ENCODE measurements at regions not wholly inside any gene's neighbourhood (a gene's known extent, or its start where the extent isn't known, plus 50 kb on each side); places are given as distances from the start of the nearest gene placed in this dataset.

GRCh38 chr9:13568841-13569601 is 289.5 kb upstream of the MPDZ start:
- CTCF ChIA-PET = no interaction called here
- no peak for DNase-seq (ENCODE audit: low spot score)
- intact Hi-C loops (cut with micrococcal nuclease; ENCODE audit: unreplicated experiment) = no loop called here
- POLR2A ChIA-PET (ENCODE audit: low non-redundant PET) = no interaction called here
- BruUV-seq (replicated peaks) = no TSS peak
- Histone ChIP-seq H3K9me3 (ENCODE audit: low read depth, low read length, poor library complexity, severe bottlenecking) (no peaks in the 10 kb centered on the region), H3K27ac (ENCODE audit: low read depth, low read length, poor library complexity, severe bottlenecking) (no peak overlapping the region), H3K36me3 (ENCODE audit: insufficient read depth, low read length, poor library complexity, severe bottlenecking) (no peaks in the 10 kb centered on the region), H3K4me1 (ENCODE audit: insufficient read depth, low read length, poor library complexity, severe bottlenecking) (no peaks in the 10 kb centered on the region), H3K27me3 (replicated peaks; ENCODE audit: insufficient read depth, low read depth, low read length, poor library complexity) (peaks cover 3% of the 10 kb centered on the region), H3K4me3 (ENCODE audit: low read depth, low read length, poor library complexity, severe bottlenecking) (no peak overlapping the region)
- TF ChIP-seq CTCF (conservative IDR thresholded peaks at IDR 0.05; ENCODE audit: low read depth, low read length) (no peak), EZH2 (IDR thresholded peaks at IDR 0.05; ENCODE audit: borderline replicate concordance, low read depth, low read length, poor library complexity, severe bottlenecking) (no peak)

GRCh38 chr9:13568405-13568804 is 288.9 kb upstream of the MPDZ start:
- intact Hi-C loops (cut with micrococcal nuclease; ENCODE audit: unreplicated experiment) = no loop called here
- TF ChIP-seq CTCF (conservative IDR thresholded peaks at IDR 0.05; ENCODE audit: low read depth, low read length) (no peak), EZH2 (IDR thresholded peaks at IDR 0.05; ENCODE audit: borderline replicate concordance, low read depth, low read length, poor library complexity, severe bottlenecking) (no peak)
- H3K4me3 ChIP-seq (ENCODE audit: low read depth, low read length, poor library complexity, severe bottlenecking) = no peak overlapping the region
- BruUV-seq (replicated peaks) = no TSS peak
- peaks cover 3% of the 10 kb centered on the region for H3K27me3 ChIP-seq (replicated peaks; ENCODE audit: insufficient read depth, low read depth, low read length, poor library complexity)
- DNase-seq (ENCODE audit: low spot score) = no peak
- CTCF ChIA-PET = no interaction called here
- no peaks in the 10 kb centered on the region for H3K4me1 ChIP-seq (ENCODE audit: insufficient read depth, low read length, poor library complexity, severe bottlenecking)
- H3K9me3 ChIP-seq (ENCODE audit: low read depth, low read length, poor library complexity, severe bottlenecking) = no peaks in the 10 kb centered on the region
- H3K36me3 ChIP-seq (ENCODE audit: insufficient read depth, low read length, poor library complexity, severe bottlenecking) = no peaks in the 10 kb centered on the region
- POLR2A ChIA-PET (ENCODE audit: low non-redundant PET) = no interaction called here
- no peak overlapping the region for H3K27ac ChIP-seq (ENCODE audit: low read depth, low read length, poor library complexity, severe bottlenecking)

GRCh38 chr9:13567833-13568232 is 288.3 kb upstream of the MPDZ start:
- no peaks in the 10 kb centered on the region for H3K4me1 ChIP-seq (ENCODE audit: insufficient read depth, low read length, poor library complexity, severe bottlenecking)
- intact Hi-C loops (cut with micrococcal nuclease; ENCODE audit: unreplicated experiment) = no loop called here
- no peak for DNase-seq (ENCODE audit: low spot score)
- TF ChIP-seq CTCF (conservative IDR thresholded peaks at IDR 0.05; ENCODE audit: low read depth, low read length) (no peak), EZH2 (IDR thresholded peaks at IDR 0.05; ENCODE audit: borderline replicate concordance, low read depth, low read length, poor library complexity, severe bottlenecking) (no peak)
- ChIA-PET CTCF (no interaction called here), POLR2A (ENCODE audit: low non-redundant PET) (no interaction called here)
- no peaks in the 10 kb centered on the region for H3K36me3 ChIP-seq (ENCODE audit: insufficient read depth, low read length, poor library complexity, severe bottlenecking)
- no peak overlapping the region for H3K4me3 ChIP-seq (ENCODE audit: low read depth, low read length, poor library complexity, severe bottlenecking)
- H3K27ac ChIP-seq (ENCODE audit: low read depth, low read length, poor library complexity, severe bottlenecking) = no peak overlapping the region
- H3K9me3 ChIP-seq (ENCODE audit: low read depth, low read length, poor library complexity, severe bottlenecking) = no peaks in the 10 kb centered on the region
- H3K27me3 ChIP-seq (replicated peaks; ENCODE audit: insufficient read depth, low read depth, low read length, poor library complexity) = peaks cover 3% of the 10 kb centered on the region
- BruUV-seq (replicated peaks) = no TSS peak

Measured in A673 (cell line).